C1 segment of cervical spinal cord (tissue), 14 donors: ENCODE measurements at regions not wholly inside any gene's neighbourhood (a gene's known extent, or its start where the extent isn't known, plus 50 kb on each side); places are given as distances from the start of the nearest gene placed in this dataset.
A peak's percentile ranks its signal among the peaks of the same experiment; 100 is the strongest.
"Not testable (repeated sequence)": the region's sequence is repeated elsewhere in the genome, so short reads cannot be mapped to it uniquely, and the experiment has no call there.

Experiments used
- DNase-seq, 14 donors: peaks; one replicate each; lab custom pipeline; 2025; lab: John Stamatoyannopoulos, UW

DNA sequence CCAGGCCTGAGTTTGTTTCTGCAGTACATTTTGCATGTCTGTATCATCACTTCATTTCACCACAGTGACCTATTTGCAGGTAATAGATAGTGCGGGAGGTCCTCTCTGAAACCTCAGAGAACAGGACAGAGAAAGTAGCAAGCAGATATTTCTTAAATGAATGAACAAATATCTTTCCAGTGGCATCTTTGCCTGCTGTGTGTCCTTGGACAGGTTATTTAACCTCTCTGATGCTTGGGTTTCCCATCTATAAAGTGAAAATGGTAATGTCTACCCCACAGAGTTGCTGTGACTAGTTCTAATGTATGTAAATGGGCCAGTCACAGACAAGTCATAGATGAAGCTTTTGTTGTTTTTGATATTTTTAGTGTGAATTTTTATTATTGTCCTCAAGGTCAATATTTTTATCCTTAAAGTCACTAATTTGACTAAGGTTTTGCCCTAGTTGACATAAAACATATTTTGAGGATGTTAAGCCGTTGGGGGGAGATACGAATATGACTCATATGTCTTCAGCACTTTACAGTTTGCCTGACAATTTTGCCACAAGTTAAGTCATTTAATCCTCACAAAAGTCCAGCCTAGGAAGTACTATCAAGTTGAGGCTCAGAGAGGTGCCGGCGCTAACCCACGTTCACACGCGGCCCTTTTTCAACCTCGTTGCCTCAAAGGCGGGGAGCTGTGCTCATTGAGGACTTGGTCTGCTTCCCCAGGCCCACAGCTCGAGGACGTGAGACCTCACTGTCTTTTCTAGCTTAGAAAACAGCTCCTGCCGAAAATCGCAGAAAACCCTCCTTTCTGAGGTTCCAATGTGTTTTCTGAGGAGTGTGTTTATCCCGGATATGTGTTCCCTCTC is 126.7 kb upstream of the STX18 start:
- DNase-seq: no peak

DNA sequence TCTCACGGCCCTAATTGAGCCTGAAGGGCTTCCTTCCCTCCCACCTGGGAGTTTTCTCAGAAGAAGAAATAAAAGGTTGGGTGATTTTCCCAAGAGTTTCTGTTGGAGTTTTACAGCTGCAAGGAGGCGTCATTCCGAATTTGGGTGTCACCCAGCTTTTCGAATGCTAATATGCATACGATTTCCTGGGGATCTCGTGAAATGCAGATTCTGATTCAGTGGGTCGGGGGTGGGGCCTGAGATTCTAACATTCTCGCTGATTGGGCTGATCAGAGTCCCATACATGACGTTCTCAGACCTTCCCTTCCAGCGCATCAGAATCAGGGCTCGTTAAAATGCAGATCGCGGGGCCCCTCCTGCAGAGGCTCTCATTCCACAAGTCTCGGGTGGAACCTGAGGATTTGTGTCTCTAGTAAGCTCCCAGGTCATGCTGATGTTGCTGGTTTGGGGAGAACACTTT is 125.8 kb upstream of the STX18 start:
- no peak for DNase-seq

DNA sequence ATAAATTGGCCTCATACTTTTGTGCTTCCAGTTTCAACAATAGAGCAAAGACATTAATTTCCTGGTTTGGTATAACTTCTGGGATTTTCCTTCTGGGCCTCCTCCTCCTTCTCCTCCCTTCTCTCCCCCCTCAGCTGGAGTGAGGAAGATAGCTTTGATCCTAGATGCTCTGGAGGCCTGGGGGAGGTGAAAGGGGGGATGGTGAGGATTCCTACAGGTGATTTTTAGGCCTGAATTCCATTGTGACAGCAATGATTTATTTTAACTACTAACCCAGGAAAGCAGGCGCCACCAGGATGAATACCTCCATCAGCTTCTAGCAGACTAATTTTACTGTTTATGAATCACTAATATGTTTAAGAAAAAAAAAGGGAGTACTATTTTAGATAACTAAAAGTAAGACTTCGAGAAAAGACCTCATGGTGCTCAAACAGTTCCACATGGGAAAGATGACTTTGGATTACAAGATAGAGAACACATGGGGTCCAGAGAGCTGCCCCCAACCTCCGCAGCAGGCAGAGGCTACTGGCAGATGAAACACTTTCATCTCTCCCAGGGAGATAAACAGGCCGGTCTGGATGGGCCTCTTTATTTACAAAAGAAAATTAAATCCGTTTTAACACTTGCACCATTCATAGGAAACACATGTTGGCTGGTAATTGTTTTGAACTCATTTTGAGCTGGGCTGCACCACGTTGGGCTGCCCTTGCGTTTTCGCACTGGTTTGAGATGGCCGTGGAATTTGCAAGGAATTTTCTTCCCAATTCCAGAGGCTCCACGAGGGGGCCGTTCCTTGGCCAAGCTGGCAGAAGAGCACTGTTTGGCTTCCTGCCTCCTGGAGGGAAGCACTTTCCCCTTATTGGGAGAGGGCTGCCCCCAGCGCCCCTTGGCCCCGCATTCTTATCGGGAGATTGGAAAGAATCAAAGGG is 125.1 kb upstream of the STX18 start:
- peak in 1 of 14 donors; percentile 4 for DNase-seq

DNA sequence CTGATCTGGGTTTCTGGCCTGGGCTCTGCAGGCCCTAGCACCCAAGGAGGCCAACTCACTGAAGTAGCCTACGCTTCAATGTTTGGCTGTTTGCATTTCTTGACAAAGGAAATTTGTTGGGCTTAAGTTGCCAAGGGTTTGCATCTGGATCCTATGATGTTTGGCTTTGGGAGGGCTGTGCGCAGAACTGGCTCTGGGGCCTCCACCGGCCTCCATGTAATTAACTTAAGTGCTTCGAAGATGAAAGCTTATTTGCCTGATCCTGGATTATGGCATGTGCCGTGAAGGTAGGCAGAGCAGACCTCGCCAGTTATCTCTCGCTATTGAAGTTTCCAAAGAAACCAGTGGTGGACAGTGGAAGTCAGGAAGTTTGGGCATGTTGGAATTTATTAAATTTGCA is 124.3 kb upstream of the STX18 start:
- no peak for DNase-seq

DNA sequence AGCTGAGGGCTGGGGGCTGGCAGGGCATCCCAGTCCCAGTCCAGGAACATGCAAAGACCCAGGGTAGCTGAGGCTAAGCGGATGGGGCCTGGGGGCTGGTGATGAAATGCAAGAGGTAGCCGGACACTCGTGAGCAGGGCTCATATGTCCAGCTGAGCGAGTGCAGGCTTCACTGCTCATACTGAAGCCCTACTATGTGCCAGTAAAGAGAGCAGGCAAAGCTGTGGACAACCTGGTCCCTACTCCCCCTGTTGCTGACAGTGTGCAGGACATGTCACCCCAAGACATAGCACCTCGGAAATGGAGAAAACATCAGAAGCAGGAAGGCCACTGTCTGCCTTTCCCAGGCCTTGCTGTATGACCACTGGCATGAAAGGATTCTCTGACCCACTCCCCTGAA is 122.4 kb upstream of the STX18 start:
- no peak for DNase-seq

DNA sequence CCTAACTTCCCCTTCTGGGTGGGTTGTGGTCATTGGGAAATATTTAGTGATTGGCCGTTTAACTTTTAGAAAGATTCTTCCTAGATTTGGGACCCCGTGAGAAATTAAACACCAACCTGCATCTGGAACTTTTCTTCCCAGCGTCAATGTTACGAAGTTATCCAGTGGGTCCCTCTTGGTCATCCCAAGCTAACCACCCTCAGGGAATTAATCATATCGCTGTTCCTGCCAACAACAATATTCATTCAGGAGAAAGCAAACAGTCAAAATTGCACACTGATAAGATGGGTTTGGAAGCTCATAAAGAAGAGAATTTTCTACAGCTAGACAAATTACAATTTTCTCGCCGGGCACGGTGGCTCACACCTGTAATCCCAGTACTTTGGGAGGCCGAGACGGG is 121.2 kb upstream of the STX18 start:
- no peak for DNase-seq

DNA sequence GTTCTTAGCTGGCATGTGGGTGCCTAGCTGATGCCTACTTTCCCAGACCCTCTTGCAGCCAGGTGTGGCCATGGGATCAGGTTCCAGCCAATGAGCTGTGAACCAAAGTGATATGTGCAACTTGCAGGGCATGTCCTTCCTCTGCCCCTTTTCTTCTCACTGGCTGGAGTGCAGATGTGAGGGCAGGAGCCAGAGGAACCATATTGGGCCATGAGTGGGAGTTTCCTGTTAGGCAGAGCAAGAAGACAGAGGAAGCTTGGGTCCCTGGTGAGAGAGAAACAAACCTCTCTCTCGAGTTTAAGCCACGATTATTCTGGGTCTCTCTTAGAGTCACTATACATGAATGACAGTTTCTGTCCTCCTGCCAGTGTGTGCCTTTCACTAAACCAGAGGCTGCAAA is 120.4 kb upstream of the STX18 start:
- no peak for DNase-seq

DNA sequence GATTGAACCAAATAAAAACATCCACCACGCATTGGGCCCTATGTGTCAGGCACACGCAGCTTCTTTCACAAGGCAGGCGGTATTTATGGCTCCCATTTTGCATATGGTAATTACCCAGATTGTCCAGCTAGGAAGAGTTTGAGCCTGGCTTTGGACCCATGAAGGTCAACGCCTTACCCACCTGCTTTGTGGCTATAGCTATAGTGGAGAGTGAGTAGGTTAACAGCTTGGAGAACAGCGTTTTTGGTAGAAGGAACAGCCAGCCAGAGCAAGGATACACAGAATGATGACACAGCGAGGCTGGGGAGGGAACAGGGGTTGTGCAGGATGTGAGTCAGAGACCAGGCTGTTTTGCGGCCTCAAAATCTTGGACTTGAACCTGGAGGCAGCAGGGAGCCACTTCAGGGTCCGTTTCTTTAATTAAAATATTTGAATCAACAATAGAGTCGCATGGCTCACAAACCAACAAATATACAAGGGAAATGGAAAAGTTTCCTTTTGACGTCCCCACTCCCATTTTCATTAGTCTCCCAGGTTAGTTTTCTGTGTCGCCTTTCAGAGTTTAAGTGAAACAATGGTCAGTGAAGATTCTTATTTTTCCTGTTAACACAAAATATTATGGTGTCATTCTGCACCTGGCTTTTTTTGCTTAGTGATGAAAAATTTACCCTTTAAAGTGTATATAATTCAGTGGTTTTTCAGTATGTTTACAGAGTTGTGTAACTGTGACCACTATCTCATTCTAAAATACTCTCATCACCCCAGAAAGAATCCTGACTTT is 118.2 kb upstream of the STX18 start:
- DNase-seq: no peak

DNA sequence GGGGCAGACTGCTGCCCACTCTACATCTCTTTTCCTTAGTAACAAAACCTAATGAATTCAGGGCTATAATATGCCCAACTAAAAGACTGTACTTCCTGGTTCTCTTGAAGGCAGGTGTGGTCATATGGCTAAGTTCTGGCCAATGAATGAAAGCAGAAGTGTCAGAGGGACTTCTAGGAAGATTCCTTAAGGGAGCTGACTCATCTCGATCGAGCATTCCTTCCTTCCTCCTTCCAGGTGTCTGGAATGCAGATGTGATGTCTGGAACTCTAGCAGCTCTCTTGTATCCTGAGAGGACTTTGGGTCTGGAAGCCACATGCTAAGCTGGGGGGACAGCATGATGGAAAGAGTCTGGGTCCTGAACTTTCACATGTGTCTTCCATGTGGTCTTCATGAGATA is 116.2 kb upstream of the STX18 start:
- DNase-seq: no peak

DNA sequence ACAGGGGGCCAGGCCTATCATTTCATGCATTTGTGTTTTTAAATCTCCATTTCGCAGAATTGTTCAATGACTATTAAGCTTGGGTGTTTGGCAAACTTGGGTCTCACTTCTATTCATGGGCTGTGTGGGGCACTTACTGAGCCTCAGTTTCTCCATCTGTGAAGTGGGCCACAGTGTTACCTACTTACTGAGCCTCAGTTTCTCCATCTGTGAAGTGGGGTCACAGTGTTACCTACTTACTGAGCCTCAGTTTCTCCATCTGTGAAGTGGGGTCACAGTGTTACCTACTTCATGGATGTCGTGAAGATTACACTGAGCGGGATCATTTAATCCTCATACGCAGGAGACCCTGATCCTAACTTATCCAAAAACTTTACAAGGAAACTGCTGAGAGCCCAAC is 115.1 kb upstream of the STX18 start:
- no peak for DNase-seq

DNA sequence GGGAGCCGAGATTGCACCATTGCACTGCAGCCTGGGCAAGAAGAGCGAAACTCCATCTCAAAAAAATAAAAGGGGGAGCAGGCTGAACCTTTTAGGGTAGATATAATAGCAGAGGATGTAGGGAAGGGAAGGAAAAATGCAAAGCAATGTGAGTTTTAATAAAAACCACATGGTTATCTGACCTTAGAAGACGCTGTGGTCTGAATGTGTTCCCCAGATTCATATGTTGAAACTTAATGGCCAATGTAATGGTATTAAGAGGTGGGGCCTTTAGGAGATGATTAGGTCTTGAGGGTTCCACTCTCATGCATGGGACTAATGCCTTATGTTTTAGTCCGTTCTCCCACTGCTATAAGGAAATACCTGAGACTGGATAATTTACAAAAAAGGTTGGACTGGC is 114.1 kb upstream of the STX18 start:
- DNase-seq: no peak

DNA sequence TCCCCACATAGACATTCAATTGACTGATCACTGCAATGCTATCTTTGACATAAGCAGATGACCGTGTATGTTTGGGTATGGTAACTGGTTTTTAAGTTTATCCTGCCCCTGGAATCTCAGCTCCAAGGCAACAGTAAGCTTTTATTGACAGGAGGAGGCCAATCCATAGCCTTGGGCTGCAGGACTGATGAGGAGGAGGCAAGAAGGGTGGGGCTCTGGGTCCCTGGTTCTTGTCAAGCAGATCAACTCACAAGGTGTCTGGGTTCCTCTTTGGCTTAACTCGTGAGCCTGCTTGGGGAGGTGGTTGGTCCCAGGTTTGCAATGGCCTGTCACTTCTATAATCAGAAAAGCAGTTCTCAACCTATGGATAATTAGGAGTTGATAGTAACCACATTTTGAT is 113.2 kb upstream of the STX18 start:
- no peak for DNase-seq

DNA sequence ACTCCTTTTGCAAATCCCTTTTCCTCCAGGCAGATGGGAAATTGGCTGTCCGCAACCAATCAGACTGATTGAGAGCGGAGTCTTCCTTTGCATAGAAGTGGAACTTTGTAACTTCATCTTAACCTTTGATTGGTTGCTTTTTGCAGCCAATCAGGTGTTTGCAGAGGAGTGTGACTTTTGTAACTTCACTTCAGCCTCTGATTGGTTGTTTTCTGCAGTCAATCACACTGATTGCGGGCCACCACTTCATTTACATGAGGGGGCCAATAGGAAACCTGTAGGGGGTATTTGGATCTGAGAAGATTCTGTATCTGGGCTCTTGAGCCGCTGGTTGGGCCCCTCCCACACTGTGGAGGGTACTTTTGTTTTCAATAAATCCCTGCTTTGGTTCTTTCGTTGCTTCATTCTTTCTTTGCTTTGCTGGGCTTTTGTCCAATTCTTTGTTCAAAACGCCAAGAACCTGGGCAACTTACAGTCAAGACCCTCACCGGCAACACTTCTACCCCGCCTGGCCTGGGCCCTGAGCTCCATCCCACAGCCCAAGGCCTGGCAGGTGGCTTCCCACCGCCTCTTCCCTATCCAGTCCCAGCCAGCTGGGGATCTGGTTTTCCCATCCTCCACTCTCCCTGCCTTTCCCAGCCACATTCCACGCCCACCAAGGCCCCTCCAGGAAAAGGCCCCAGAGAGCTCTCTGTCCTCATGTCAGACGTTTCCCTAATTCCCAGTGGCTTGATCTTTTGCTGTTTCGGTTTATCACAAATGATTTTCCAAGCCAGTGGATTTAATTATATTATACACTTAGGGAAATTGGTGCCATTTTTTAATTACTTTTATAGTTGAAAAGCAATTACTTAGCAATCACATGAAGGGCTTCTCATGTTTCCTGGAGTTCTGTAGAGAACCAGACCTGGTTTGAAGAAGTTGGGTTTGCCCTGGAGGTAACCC is 110.2 kb upstream of the STX18 start:
- no peak for DNase-seq

DNA sequence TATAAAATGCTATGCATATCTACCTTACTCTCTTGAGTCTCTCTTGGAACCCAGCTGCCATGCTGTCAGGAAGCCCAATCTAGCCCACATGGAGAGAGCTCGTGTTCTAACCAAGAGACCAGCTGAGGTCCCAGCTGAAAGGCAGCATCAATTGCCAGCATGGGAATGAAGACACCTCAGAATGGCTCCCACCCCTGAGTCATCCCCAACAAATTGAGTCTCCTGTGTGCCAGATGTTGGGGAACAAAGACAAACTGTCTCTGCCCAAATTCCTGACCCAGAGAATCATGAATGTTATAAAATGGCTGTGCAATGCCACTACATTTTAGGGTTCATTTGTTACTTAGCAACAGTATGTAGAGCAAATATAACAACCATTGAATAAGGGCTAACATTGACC is 105.2 kb upstream of the STX18 start:
- no peak for DNase-seq

DNA sequence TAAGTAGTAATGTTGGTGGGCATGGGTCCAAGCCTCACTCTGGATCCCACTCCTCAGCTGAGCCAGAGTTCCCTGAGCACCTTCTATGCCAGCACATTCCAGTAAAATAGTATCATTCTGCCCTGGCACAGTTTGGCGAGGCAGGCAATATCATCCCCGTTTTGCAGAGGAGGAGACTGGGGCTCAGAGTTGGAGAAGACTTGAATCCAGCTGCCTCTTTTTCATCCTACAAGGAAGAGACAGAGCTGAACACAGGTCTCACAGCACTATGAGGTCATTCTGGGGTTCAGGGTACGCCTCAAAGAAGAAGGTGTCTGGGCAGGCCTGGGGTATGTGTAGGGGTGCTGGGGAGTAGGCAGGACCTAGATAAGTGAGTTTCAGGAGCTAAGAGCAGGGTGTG is 103.9 kb upstream of the STX18 start:
- DNase-seq: no peak

DNA sequence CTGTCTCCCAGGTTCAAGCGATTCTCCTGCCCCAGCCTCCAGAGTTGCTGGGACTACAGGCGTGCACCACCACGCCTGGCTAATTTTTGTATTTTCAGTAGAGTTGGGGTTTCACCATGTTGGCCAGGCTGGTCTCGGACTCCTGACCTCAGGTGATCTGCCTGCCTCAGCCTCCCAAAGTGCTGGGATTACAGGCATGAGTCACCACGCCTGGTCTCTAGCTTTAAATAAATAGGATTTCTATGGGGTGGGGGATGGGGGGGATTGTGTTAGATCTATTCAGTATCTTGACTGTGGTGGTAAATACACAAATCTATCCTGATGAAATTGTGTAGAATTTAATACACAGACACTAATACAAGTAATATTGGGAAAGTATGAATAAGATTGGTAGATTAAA is 102.4 kb upstream of the STX18 start:
- DNase-seq: not testable (repeated sequence)

DNA sequence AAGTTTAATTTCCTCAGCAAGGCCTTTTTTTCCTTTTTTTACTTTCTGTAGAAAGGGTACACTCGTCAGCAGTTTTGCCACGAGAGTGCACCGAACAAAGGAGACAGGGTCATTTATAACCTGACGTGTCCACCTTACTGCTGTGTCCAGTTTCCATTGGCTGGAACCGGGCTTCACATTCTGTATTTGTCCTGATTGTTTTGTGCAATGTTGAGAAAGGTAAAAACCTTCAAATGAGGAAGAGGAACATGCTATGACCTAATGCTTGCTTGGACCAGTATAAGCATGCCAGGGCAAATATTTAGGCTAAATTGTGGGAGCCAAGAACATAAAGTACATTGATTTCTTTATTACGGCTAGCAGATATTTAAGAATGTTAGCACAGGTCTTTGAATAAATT is 101.9 kb upstream of the STX18 start:
- DNase-seq: not testable (repeated sequence)

DNA sequence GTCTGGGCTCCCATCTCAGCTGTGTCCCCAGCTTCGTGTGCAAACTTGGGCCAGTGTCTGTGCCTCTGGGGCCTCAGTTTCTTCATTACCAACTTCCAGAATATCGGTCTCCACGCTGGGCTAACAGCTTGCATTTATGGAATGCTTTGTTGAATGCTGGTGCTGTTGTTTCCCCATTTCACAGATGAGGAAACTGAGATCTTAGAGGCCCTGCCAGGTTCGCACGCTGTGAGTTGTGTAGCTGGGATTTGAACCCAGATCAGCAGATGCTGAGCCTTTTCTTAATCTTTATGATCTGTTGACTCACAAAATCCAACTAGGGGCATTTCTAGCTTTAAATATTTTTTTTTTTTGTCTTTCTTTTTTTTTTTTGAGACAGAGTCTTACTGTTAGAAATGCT is 101.5 kb upstream of the STX18 start:
- no peak for DNase-seq

DNA sequence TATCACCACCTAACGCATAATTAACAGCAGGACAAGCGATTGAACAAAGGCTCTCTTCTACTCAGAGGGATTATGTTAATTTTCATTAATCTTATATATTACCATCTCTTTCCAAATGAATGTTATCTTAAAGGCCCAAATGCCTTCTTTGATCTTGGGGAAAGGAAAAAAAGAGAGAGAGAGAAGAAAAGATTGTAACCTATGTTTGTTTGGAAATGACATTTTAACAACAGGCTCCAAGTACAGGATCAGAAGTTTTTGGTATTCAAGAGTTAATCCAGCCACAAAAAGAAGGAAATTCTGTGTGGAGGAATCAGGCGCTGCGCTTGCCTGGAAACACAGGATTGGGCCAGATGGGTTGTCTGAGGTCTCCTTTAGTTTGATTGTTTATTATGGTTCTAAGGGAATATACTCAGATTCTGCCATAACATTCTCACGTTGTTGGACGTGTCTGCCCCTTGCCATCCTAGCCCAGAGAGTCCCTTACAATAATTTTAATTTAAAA is 100.7 kb upstream of the STX18 start:
- DNase-seq: no peak

DNA sequence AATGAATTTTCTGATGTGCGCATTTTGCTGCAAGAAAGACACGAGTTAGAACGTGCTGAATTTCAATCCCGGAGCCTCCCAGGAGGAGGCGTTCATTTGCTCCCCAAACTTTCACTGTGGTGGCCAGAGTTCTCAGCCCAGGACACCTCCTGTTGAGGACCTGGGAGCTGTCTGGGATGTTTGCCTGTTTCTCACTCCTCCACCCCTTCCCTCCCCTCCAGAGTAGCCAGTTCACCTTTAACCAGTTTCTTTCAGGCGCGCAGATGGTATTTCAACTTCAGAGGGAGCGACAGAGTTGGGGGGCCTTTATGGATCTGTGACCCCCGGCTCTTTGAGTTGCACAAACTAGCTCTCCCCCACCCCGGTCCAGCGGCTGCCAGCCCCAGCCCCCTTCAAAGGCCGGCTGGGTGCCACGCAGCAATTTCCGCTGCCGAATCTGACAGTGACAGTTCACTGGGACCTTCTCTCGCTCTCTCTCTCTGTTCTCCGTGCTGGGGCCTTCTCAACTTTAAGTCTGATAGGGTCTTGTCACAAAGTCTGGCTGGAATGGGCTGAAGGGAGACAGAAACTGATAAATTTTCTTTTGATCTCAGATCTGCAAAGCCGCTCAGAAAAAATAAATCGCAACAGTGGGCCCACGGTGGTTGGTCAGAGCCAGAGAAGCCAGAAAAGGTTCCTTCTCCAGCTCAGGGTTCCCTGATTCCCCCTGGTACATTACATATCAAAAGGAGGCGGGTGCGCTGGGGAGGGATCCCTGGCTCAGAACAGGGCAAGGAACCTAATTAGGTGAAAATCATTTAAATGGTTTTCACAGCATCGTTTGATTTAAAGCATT is 100.0 kb upstream of the STX18 start:
- no peak for DNase-seq
